HCT116 (cell line): ENCODE measurements at regions not wholly inside any gene's neighbourhood (a gene's known extent, or its start where the extent isn't known, plus 50 kb on each side); places are given as distances from the start of the nearest gene placed in this dataset.

Experiments used
- ATAC-seq: fragments of 200-7000 bp; cut with Tn5 transposase; 2 replicates; pipeline ENCODE4 v1.9.1; 2020; ENCODE audit warnings: mild to moderate bottlenecking, moderate library complexity
- BruUV-seq: library from RNA; stranded (reverse); fragments of 400-500 nt; replicated peaks from 2 replicates; lab custom pipeline; 2021; lab: Mats Ljungman, UMichigan
- CTCF ChIA-PET: fragments of 300-600 bp; sonication (Branson Sonifier 250); formaldehyde crosslinking; loops from one replicate; lab custom pipeline; 2021; ENCODE audit warnings: antibody characterized with exemption; lab: Charles Lee
- POLR2A ChIA-PET: fragments of 300-600, 350-600 bp; sonication (Branson Sonifier 250); formaldehyde crosslinking; loops from one replicate; lab custom pipeline; 2021; ENCODE audit warnings: antibody characterized with exemption; lab: Charles Lee
- RAD21 ChIA-PET, 2 experiments: fragments of 300-600 bp; sonication (Branson Sonifier 250); formaldehyde crosslinking; loops; one replicate each; lab custom pipeline; 2023; ENCODE audit warnings: low total read pairs in 2 of 2; ENCODE audit not compliant: uncharacterized antibody in 2 of 2, unreplicated experiment in 2 of 2, low non-redundant PET in 1 of 2; lab: Charles Lee
- DNase-seq: peaks from one replicate; pipeline ENCODE4 v3.0.0-alpha.2; 2010; ENCODE audit warnings: low read depth, low spot score
- H2AFZ ChIP-seq: fragments of 200-600 bp; shearing (Covaris generic), sonication (generic); 2 replicates; pipeline ENCODE4 v1.6.1; 2017; ENCODE audit warnings: low read depth, mixed run types, mixed read lengths, antibody characterized with exemption, low read length; ENCODE audit not compliant: poor library complexity, severe bottlenecking
- H3K27ac ChIP-seq: 2 replicates; pipeline ENCODE4 v1.5.1; 2012; ENCODE audit warnings: low read depth, low read length
- H3K27me3 ChIP-seq: fragments of 200-600 bp; sonication (generic); 2 replicates; pipeline ENCODE4 v1.6.1; 2016; ENCODE audit warnings: mixed run types, low read length, mixed read lengths; ENCODE audit not compliant: insufficient read depth
- H3K36me3 ChIP-seq, 2 experiments: fragments of 200-500 bp in 1 of 2; fragments of 200-600 bp in 1 of 2; sonication (Bioruptor generic) in 1 of 2; sonication (generic) in 1 of 2; 2 replicates each; pipeline versions ENCODE4 v1.5.1 to v1.6.1; 2014 to 2016; ENCODE audit warnings: low read length in 2 of 2, inconsistent platforms in 1 of 2, mixed read lengths in 1 of 2, mixed run types in 1 of 2; ENCODE audit not compliant: insufficient read depth in 2 of 2, control insufficient read depth in 1 of 2
- H3K4me1 ChIP-seq, 2 experiments: fragments of 200-600 bp in 1 of 2; sonication (generic) in 1 of 2; 2 replicates each; pipeline versions ENCODE4 v1.5.1 to v1.6.1; 2012 to 2017; ENCODE audit warnings: low read length in 2 of 2, inconsistent platforms in 1 of 2, mild to moderate bottlenecking in 1 of 2, mixed read lengths in 1 of 2, mixed run types in 1 of 2, moderate library complexity in 1 of 2; ENCODE audit not compliant: insufficient read depth in 2 of 2, control insufficient read depth in 1 of 2
- H3K4me2 ChIP-seq: fragments of 200-600 bp; sonication (generic); 2 replicates; pipeline ENCODE4 v1.6.1; 2017; ENCODE audit warnings: mixed run types, low read length, mixed read lengths
- H3K4me3 ChIP-seq, 2 experiments: fragments of 200-600 bp in 1 of 2; sonication (generic) in 1 of 2; replicated peaks in 1 of 2; 2 replicates each; pipeline ENCODE4 v1.5.1; 2011 to 2016; ENCODE audit warnings: low read length in 2 of 2, control low read depth in 1 of 2, low read depth in 1 of 2, mild to moderate bottlenecking in 1 of 2, mixed read lengths in 1 of 2, mixed run types in 1 of 2
- H3K79me2 ChIP-seq: fragments of 200-600 bp; sonication (generic); 2 replicates; pipeline ENCODE4 v1.6.1; 2017; ENCODE audit warnings: mild to moderate bottlenecking, mixed run types, low read length, moderate library complexity, mixed read lengths; ENCODE audit not compliant: insufficient read depth
- H3K9ac ChIP-seq: fragments of 200-600 bp; sonication (generic); 2 replicates; pipeline ENCODE4 v1.6.1; 2016; ENCODE audit warnings: low read length, mixed read lengths
- H3K9me2 ChIP-seq: fragments of 200-600 bp; sonication (generic), shearing (Covaris generic); 2 replicates; pipeline ENCODE4 v1.6.1; 2017; ENCODE audit warnings: mixed run types, mild to moderate bottlenecking, moderate library complexity; ENCODE audit not compliant: insufficient read depth
- H3K9me3 ChIP-seq, 2 experiments: fragments of 200-500 bp in 1 of 2; fragments of 200-600 bp in 1 of 2; sonication (Bioruptor generic) in 1 of 2; sonication (generic) in 1 of 2; 2 replicates each; pipeline ENCODE4 v1.6.1; 2014 to 2017; ENCODE audit warnings: low read length in 2 of 2, mixed read lengths in 2 of 2, inconsistent platforms in 1 of 2, low read depth in 1 of 2, mild to moderate bottlenecking in 1 of 2, mixed run types in 1 of 2, moderate library complexity in 1 of 2; ENCODE audit not compliant: control insufficient read depth in 1 of 2, insufficient read depth in 1 of 2
- H4K20me1 ChIP-seq: fragments of 200-600 bp; sonication (generic), shearing (Covaris generic); 2 replicates; pipeline ENCODE4 v1.6.1; 2017; ENCODE audit warnings: mixed run types, mild to moderate bottlenecking, moderate library complexity; ENCODE audit not compliant: insufficient read depth
- CEBPB ChIP-seq: IDR thresholded peaks from 2 replicates; pipeline ENCODE4 v1.6.1; 2012; ENCODE audit warnings: low read depth
- CTCF ChIP-seq, 3 experiments: fragments of 200-600 bp in 1 of 3; sonication (generic) in 1 of 3; IDR thresholded peaks in 2 of 3; conservative IDR thresholded peaks in 1 of 3; 2 replicates each; pipeline ENCODE4 v1.5.1; 2012 to 2017; ENCODE audit warnings: low read depth in 2 of 3, low read length in 2 of 3, antibody characterized with exemption in 1 of 3, borderline replicate concordance in 1 of 3, control low read depth in 1 of 3, mild to moderate bottlenecking in 1 of 3, mixed read lengths in 1 of 3, mixed run types in 1 of 3, moderate library complexity in 1 of 3; ENCODE audit not compliant: insufficient read depth in 1 of 3
- EGR1 ChIP-seq: IDR thresholded peaks from 2 replicates; pipeline ENCODE4 v1.6.1; 2012; ENCODE audit warnings: low read depth
- ELF1 ChIP-seq: IDR thresholded peaks from 2 replicates; pipeline ENCODE4 v1.6.1; 2012; ENCODE audit warnings: low read depth, borderline replicate concordance
- EZH2 ChIP-seq: fragments of 200-600 bp; sonication (generic); IDR thresholded peaks from 2 replicates; pipeline ENCODE4 v1.6.1; 2017; ENCODE audit warnings: antibody characterized with exemption, mixed run types
- EZH2phosphoT487 ChIP-seq: fragments of 200-600 bp; IDR thresholded peaks from 2 replicates; pipeline ENCODE4 v1.6.1; 2018; ENCODE audit warnings: antibody characterized with exemption, borderline replicate concordance
- FOSL1 ChIP-seq: IDR thresholded peaks from 2 replicates; pipeline ENCODE4 v1.6.1; 2012; ENCODE audit warnings: low read depth
- POLR2A ChIP-seq: IDR thresholded peaks from 2 replicates; pipeline ENCODE4 v1.7.0; 2011; ENCODE audit warnings: borderline replicate concordance; ENCODE audit not compliant: insufficient read depth, insufficient read length; ENCODE audit errors: extremely low read depth
- POLR2AphosphoS5 ChIP-seq: IDR thresholded peaks from 2 replicates; pipeline ENCODE4 v1.6.1; 2011; ENCODE audit warnings: mild to moderate bottlenecking, low read depth, low read length, moderate library complexity
- RAD21 ChIP-seq: IDR thresholded peaks from 2 replicates; pipeline ENCODE4 v1.6.1; 2012; ENCODE audit warnings: low read depth, mild to moderate bottlenecking
- REST ChIP-seq: IDR thresholded peaks from 2 replicates; pipeline ENCODE4 v1.6.1; 2012; ENCODE audit warnings: low read depth
- SIN3A ChIP-seq: IDR thresholded peaks from 2 replicates; pipeline ENCODE4 v1.6.1; 2012; ENCODE audit warnings: low read depth
- SP1 ChIP-seq: IDR thresholded peaks from 2 replicates; pipeline ENCODE4 v1.6.1; 2012; ENCODE audit warnings: low read depth
- YY1 ChIP-seq: IDR thresholded peaks from 2 replicates; pipeline ENCODE4 v1.6.1; 2011; ENCODE audit warnings: low read length, low read depth, moderate library complexity, mild to moderate bottlenecking; ENCODE audit not compliant: insufficient replicate concordance; ENCODE audit errors: extremely low read depth
- ZFX ChIP-seq: fragments of 450-650 bp; IDR thresholded peaks from 2 replicates; pipeline ENCODE4 v1.6.1; 2017
- intact Hi-C: fragments of 100-400 bp; cut with micrococcal nuclease; formaldehyde crosslinking; loops from 2 replicates; pipeline ENCODE4 v1.10.0; 2022
- TF ChIP-seq, protein P1 (sequence below): IDR thresholded peaks from 2 replicates; pipeline ENCODE4 v1.6.1; 2012

- H2AFZ ChIP-seq = no peak overlapping the region
- no peak for TF ChIP-seq EZH2phosphoT487
- no peak for TF ChIP-seq SP1
- TF ChIP-seq, protein P1, sequence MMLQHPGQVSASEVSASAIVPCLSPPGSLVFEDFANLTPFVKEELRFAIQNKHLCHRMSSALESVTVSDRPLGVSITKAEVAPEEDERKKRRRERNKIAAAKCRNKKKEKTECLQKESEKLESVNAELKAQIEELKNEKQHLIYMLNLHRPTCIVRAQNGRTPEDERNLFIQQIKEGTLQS = no peak
- TF ChIP-seq FOSL1 = no peak
- TF ChIP-seq YY1 = no peak
- TF ChIP-seq POLR2AphosphoS5 = no peak
- no peak for TF ChIP-seq CTCF (IDR thresholded peaks at IDR 0.05 in 2 of 3, conservative IDR thresholded peaks at IDR 0.05 in 1 of 3; ENCODE audit: borderline replicate concordance in 1 of 3, insufficient read depth in 1 of 3, low read depth in 2 of 3, low read length in 2 of 3)
- TF ChIP-seq REST = no peak
- no peak for TF ChIP-seq RAD21
- no peak for TF ChIP-seq EZH2
- TF ChIP-seq ELF1 = no peak
- no peak for TF ChIP-seq EGR1
- TF ChIP-seq CEBPB = no peak
- no peak for TF ChIP-seq ZFX
- TF ChIP-seq POLR2A = no peak
- no peak for TF ChIP-seq SIN3A
- no peaks in the 10 kb centered on the region for H3K9me2 ChIP-seq
- POLR2A ChIA-PET = no interaction called here
- DNase-seq (no peak), ATAC-seq (no peak)
- H3K36me3 ChIP-seq = no peaks in the 10 kb centered on the region
- H3K4me3 ChIP-seq = no peak overlapping the region
- H4K20me1 ChIP-seq = no peaks in the 10 kb centered on the region
- RAD21 ChIA-PET = no interaction called here
- CTCF ChIA-PET = no interaction called here
- no peaks in the 10 kb centered on the region for H3K9me3 ChIP-seq
- BruUV-seq = no TSS peak
- no peaks in the 10 kb centered on the region for H3K27me3 ChIP-seq
- H3K9ac ChIP-seq = no peak overlapping the region
- no peaks in the 10 kb centered on the region for H3K4me1 ChIP-seq
- no peaks in the 10 kb centered on the region for H3K79me2 ChIP-seq
- H3K27ac ChIP-seq = no peak overlapping the region
- H3K4me2 ChIP-seq = no peak overlapping the region
- intact Hi-C loops = no loop called here
These were observed 241.2 kb downstream of the CETN3 start for GRCh38 chr5:90168399-90168798.
